ENCODE measurements at regions not wholly inside any gene's neighbourhood (a gene's known extent, or its start where the extent isn't known, plus 50 kb on each side); places are given as distances from the start of the nearest gene placed in this dataset.

DNA sequence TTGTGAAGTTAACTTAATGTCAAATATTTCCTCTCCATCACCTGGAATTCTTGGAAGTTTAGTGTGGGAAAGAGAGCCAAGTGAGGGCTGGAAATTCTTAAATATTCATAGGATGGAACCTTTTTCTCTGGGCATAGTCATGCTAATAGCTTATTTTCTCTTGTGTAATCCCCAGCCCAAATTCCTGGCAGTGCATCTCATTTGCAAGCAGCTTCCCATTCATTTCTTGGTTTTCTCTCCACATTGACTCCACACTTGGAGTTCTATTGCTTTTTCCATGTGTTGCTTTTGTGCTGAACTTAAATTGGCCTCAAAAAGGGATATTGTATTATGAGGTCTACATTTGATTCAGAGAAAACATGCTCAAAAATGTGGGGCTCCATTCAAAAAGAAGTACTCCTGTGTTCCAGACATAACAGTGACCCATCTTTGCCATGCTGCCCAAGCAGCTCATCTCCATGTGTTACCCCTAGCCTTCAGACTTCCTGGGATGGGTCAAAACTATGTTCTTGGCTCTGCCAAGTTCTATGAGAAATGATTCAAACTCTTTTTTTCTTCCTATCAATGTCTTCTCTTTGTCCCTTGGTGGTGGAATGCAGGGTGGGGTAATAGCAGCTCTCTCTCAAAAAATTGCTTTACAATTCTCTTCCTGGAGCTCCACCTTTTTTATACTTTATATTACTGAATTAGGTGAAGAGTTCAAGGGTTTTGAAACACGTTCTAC is 2471.5 kb downstream of the PCDH9 start:
- TF ChIP-seq POLR2A (IDR thresholded peaks at IDR 0.05; ENCODE audit: low read depth, low read length) = no peak
- no peak for TF ChIP-seq CTCF (conservative IDR thresholded peaks at IDR 0.05; ENCODE audit: low read depth, low read length)
- TF ChIP-seq, protein P1, sequence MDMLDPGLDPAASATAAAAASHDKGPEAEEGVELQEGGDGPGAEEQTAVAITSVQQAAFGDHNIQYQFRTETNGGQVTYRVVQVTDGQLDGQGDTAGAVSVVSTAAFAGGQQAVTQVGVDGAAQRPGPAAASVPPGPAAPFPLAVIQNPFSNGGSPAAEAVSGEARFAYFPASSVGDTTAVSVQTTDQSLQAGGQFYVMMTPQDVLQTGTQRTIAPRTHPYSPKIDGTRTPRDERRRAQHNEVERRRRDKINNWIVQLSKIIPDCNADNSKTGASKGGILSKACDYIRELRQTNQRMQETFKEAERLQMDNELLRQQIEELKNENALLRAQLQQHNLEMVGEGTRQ (IDR thresholded peaks at IDR 0.05; ENCODE audit: low read depth, low read length) = no peak
- TF ChIP-seq MAFK (IDR thresholded peaks at IDR 0.05; ENCODE audit: low read depth, low read length) = no peak
- no peak for TF ChIP-seq CEBPB (IDR thresholded peaks at IDR 0.05; ENCODE audit: low read depth, low read length)
- TF ChIP-seq RAD21 (IDR thresholded peaks at IDR 0.05; ENCODE audit: low read length) = no peak
- no peak for TF ChIP-seq MXI1 (IDR thresholded peaks at IDR 0.05; ENCODE audit: borderline replicate concordance, low read depth, low read length)
